ENCODE measurements at regions not wholly inside any gene's neighbourhood (a gene's known extent, or its start where the extent isn't known, plus 50 kb on each side); places are given as distances from the start of the nearest gene placed in this dataset.

DNA sequence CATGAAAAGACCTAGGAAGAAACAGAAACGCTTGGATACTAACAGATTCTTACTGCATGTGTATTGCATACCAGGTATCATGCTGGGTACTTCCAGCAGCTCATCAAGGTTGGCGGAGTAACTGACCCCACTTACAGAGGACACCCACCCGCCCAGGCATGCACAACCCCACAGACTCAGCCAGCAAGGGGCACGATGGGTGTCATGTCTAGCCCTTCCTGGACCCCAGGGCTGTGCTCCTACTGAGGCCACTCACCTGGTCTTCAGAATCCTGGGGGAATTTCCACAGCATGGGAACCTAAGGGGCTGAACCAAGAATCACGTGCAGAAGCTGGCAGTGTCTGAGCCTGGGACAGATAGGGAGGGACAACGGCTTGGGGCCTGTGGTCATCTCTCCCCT lies 134.1 kb upstream of the ZNF32 start:
- H3K27ac ChIP-seq: no peak overlapping the region
- no peak overlapping the region for H3K4me3 ChIP-seq
- no peaks in the 10 kb centered on the region for H3K27me3 ChIP-seq
- no peaks in the 10 kb centered on the region for H3K9me3 ChIP-seq
- H3K4me1 ChIP-seq: no peaks in the 10 kb centered on the region
- no peaks in the 10 kb centered on the region for H3K36me3 ChIP-seq
- ATAC-seq: no peak
- WGBS, 2 donors (ENCODE audit: low coverage in 1 of 2): 82 to 100% methylated on average over 2 to 5 of the region's 6 CpGs
- TF ChIP-seq EP300 (IDR thresholded peaks at IDR 0.05) (no peak), POLR2A (IDR thresholded peaks at IDR 0.05) (no peak), POLR2AphosphoS5 (IDR thresholded peaks at IDR 0.05) (no peak)
- TF ChIP-seq, protein P1, sequence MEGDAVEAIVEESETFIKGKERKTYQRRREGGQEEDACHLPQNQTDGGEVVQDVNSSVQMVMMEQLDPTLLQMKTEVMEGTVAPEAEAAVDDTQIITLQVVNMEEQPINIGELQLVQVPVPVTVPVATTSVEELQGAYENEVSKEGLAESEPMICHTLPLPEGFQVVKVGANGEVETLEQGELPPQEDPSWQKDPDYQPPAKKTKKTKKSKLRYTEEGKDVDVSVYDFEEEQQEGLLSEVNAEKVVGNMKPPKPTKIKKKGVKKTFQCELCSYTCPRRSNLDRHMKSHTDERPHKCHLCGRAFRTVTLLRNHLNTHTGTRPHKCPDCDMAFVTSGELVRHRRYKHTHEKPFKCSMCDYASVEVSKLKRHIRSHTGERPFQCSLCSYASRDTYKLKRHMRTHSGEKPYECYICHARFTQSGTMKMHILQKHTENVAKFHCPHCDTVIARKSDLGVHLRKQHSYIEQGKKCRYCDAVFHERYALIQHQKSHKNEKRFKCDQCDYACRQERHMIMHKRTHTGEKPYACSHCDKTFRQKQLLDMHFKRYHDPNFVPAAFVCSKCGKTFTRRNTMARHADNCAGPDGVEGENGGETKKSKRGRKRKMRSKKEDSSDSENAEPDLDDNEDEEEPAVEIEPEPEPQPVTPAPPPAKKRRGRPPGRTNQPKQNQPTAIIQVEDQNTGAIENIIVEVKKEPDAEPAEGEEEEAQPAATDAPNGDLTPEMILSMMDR (IDR thresholded peaks at IDR 0.05): no peak

DNA sequence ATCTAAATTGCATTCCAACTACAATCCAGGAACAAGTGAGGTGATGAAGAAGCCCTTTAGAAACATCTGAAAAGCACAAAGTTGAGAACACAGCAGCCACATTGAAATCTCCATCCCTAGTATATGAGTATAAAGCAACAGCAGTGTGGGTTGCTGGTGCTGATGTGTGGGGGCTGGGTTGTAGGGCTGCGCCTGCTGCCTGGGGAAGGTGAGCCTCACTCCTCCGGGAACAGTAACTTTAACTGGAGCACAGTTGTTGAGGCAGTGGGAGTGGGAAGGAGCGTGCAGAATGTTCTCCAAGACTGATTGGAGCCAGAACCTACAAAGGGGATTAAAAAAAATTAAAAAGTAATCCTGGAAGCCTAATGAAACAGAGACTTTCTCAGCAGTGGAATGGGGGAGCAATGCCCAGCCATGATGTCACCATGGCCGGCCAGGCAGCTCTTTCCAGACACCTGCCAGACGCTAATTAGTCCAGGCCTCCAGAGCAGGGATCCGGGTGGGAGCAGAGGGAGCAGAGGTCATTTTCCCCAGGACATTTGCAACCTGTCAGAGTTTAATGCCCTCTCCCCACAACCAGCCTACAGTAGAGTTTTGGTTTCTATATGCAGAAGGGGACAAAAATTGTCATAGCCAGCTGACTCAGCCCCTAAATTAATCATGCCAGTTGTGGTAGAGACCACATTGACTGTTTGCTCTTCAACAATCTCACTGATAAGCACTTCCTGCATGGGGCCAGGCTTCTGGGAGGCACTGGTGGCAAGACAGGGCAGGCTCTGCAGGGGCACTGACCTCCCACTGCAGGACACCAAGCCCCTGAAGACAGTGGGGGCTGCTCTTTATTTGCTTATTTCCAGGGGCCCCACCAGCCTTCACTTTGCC lies 133.0 kb upstream of the ZNF32 start:
- Histone ChIP-seq H3K36me3 (no peaks in the 10 kb centered on the region), H3K4me1 (no peaks in the 10 kb centered on the region), H3K4me3 (no peak overlapping the region), H3K27me3 (no peaks in the 10 kb centered on the region), H3K9me3 (no peaks in the 10 kb centered on the region), H3K27ac (no peak overlapping the region)
- no peak for TF ChIP-seq POLR2A (IDR thresholded peaks at IDR 0.05)
- TF ChIP-seq, protein P1 (IDR thresholded peaks at IDR 0.05): no peak
- no peak for TF ChIP-seq EP300 (IDR thresholded peaks at IDR 0.05)
- no peak for TF ChIP-seq POLR2AphosphoS5 (IDR thresholded peaks at IDR 0.05)
- ATAC-seq: no peak
- 53 to 65% methylated on average over 4 to 5 of the region's 6 CpGs for WGBS, 2 donors (ENCODE audit: low coverage in 1 of 2)

DNA sequence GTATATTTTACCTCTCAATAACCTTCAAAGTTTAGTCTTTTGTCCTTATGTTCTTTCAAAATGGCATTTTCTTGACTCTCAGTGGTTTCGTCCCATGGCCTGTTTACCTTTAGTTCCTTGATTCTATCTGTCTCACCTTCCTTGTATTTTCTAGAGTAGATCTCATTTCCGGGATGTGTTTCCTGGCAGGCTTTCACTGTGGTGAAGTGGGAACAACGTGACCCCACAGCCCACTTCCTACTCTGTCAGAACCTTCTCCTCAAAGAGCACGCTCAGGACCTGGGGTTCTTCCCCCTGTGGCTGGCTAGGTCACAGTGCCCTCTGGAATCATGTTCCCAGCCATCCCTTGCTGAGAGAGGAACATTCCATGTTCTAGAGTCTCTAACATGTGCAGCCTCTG lies 129.9 kb upstream of the ZNF32 start:
- Histone ChIP-seq H3K27ac (no peak overlapping the region), H3K9me3 (no peaks in the 10 kb centered on the region), H3K4me3 (no peak overlapping the region), H3K4me1 (no peaks in the 10 kb centered on the region), H3K27me3 (no peaks in the 10 kb centered on the region), H3K36me3 (no peaks in the 10 kb centered on the region)
- WGBS, 2 donors (ENCODE audit: low coverage in 1 of 2): 89% methylated on average over 4 of the region's 4 CpGs; no CpG with 5 or more reads in 1 of the 2 donors
- TF ChIP-seq EP300 (IDR thresholded peaks at IDR 0.05): no peak
- TF ChIP-seq POLR2AphosphoS5 (IDR thresholded peaks at IDR 0.05): no peak
- no peak for TF ChIP-seq POLR2A (IDR thresholded peaks at IDR 0.05)
- TF ChIP-seq, protein P1 (IDR thresholded peaks at IDR 0.05): no peak
- ATAC-seq: no peak

DNA sequence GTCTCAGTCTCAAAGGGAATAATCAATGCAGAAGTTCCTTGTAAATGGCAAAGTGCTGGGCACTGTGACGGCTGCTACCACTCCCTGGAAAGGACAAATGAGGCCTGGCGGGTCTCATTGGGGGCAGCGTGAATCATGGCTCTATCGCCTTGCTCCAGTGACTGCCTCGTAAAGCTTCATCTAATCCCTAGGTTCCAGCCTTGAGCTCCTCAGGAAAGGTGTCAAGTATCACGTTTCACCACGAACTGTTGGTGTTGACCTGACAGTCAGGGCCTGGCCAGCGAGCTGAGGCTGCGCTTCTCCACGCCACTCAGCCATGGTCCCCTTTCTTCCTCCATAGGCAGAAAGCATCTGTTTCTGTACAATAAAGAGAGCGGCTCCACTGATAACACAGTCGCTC lies 126.7 kb upstream of the ZNF32 start:
- H3K36me3 ChIP-seq: no peaks in the 10 kb centered on the region
- H3K4me3 ChIP-seq: no peak overlapping the region
- no peaks in the 10 kb centered on the region for H3K4me1 ChIP-seq
- H3K9me3 ChIP-seq: no peaks in the 10 kb centered on the region
- H3K27ac ChIP-seq: no peak overlapping the region
- H3K27me3 ChIP-seq: no peaks in the 10 kb centered on the region
- WGBS, 2 donors (ENCODE audit: low coverage in 1 of 2): 85 to 87% methylated on average over 5 of the region's 12 CpGs
- no peak for ATAC-seq
- no peak for TF ChIP-seq POLR2A (IDR thresholded peaks at IDR 0.05)
- TF ChIP-seq POLR2AphosphoS5 (IDR thresholded peaks at IDR 0.05): no peak
- TF ChIP-seq, protein P1 (IDR thresholded peaks at IDR 0.05): no peak
- TF ChIP-seq EP300 (IDR thresholded peaks at IDR 0.05): no peak

DNA sequence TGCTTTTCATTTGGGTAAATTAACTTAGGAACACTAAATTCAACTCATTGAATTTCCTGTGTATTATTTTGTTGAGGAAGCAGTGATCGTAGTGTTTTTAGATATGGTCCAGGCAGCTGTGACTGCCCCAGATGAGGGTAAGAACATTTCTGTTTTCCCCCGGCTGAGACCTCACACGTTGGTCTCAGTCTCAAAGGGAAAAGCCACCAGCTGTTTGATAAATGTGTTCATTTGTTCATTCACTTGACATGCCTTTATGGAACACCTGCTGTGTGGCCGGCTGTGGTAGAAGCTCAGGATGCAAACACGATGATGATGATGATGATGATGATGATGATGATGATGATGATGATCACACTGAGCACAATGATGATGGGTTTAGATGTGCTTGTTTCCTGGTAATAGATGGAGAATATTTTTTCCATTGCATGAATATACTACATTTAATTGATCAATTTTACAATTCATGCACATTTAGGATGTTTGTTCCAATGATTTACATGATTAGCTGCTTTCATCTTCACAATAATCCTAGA lies 125.6 kb upstream of the ZNF32 start:
- H3K27ac ChIP-seq: no peak overlapping the region
- H3K36me3 ChIP-seq: no peaks in the 10 kb centered on the region
- no peaks in the 10 kb centered on the region for H3K27me3 ChIP-seq
- H3K4me3 ChIP-seq: no peak overlapping the region
- H3K4me1 ChIP-seq: no peaks in the 10 kb centered on the region
- TF ChIP-seq POLR2A (IDR thresholded peaks at IDR 0.05): no peak
- no peak for TF ChIP-seq EP300 (IDR thresholded peaks at IDR 0.05)
- TF ChIP-seq POLR2AphosphoS5 (IDR thresholded peaks at IDR 0.05): no peak
- TF ChIP-seq, protein P1 (IDR thresholded peaks at IDR 0.05): no peak
- WGBS, 2 donors (ENCODE audit: low coverage in 1 of 2): 41 to 48% methylated on average over 5 of the region's 5 CpGs
- ATAC-seq: no peak
- H3K9me3 ChIP-seq: no peaks in the 10 kb centered on the region

Data from gastroesophageal sphincter (tissue), 4 donors.